ENCODE measurements at regions not wholly inside any gene's neighbourhood (a gene's known extent, or its start where the extent isn't known, plus 50 kb on each side); places are given as distances from the start of the nearest gene placed in this dataset.
A peak's percentile ranks its signal among the peaks of the same experiment; 100 is the strongest.

DNA sequence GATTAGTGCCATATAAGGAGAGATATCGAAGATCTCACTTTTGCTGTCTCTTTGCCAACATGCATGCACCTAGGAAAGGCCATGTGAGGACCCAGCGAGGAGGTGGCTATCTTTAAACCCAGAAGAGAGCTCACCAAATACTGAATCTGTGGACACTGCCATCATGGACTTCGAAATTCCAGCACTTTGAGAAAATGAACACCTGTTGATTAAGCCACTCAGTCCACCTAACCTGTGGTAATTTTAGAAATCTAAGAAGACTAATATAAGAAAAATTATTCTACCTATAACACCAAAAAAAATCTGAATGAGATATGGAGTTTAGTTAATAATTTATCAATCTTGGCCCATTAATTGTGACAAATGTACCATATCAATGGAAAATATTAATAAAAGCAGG, 193.6 kb upstream of the CARD18 start:
- no peak for DNase-seq (ENCODE audit: low read depth)

DNA sequence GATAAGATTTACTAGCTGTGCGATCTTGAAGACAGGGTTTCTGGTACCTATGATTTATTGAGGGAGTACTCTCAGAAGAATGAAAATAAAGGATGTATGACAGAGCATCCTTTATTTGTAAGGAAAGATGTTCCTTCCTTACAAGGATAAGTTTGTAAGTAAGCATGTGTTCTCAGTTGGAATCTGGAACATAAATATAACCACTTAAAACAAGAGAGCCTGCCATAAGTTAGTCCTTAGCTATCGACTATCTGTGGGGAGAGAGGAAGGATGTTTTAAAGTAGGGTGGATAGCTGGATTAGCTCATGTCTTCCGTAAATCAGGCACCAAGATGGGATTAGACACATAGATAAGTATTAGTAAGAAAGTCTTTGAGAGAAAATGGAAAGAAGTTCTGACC, 192.6 kb upstream of the CARD18 start:
- no peak for DNase-seq (ENCODE audit: low read depth)

- no peak for DNase-seq (ENCODE audit: low read depth)
Measured at GRCh38 chr11:105328061-105328460, 188.5 kb upstream of the CARD18 start.

GRCh38 chr11:105324156-105324555, 184.6 kb upstream of the CARD18 start:
- no peak for DNase-seq (ENCODE audit: low read depth)

- DNase-seq (ENCODE audit: low read depth): no peak
Measured at GRCh38 chr11:105321696-105322095, 182.1 kb upstream of the CARD18 start.

GRCh38 chr11:105315287-105315686, 175.7 kb upstream of the CARD18 start:
- DNase-seq (ENCODE audit: low read depth): no peak

DNA sequence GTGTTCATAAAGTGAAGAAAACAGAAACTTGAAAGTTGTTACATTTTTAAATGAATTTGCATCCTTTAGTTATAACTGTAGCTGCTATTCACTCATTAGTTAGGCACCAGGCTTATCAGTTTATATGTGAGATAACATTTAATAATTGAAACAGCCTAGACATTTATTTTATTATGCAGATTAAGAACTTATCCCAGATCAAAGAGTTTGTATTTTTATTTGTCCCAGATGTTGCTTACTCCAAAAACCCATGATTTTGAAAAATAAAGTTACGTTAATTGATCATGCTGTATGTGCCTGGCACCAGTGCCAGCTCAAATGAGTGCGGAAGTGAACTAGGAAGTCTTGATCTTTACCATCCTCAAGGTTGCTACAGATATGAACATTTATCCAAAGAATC, 172.7 kb upstream of the CARD18 start:
- no peak for DNase-seq (ENCODE audit: low read depth)

DNA sequence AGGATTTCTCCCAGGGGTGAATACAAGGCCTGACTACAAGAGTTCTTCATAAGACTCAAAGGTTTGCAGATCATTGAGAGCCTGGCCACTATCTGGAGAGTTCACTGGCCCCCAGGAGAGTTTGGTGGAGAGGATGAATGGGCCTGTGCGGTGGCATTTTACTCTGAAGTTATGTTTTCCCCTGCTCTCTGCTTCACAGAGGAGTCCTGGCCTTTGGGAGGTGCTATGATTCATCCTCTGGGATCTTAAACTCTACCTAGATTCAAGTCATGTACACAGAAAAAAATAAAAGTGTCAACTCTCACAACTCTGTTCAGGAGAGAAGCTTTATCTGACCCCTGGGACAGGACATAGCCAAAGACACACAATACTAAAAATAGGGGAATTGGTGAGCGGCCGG, 159.1 kb upstream of the CARD18 start:
- DNase-seq (ENCODE audit: low read depth): peak; percentile 17

DNA sequence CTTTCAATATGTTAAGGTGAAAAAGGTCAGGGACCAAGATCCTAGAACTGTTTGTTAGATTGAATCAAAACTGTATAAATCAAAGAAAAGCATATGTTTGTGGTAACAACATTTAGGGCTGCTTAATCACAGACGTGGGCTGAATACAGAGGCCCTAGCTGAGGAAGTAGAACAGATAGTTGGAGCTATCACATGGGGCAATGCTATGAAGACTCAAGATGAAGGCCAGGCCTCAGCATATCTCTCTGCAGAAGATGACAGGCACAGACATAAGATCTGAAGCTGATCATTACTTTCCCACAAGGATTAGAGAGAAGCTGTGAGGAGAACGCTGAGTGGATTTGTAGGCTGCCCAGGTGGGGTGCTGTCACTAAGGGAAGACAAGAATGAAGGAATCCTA, 158.6 kb upstream of the CARD18 start:
- no peak for DNase-seq (ENCODE audit: low read depth)

DNA sequence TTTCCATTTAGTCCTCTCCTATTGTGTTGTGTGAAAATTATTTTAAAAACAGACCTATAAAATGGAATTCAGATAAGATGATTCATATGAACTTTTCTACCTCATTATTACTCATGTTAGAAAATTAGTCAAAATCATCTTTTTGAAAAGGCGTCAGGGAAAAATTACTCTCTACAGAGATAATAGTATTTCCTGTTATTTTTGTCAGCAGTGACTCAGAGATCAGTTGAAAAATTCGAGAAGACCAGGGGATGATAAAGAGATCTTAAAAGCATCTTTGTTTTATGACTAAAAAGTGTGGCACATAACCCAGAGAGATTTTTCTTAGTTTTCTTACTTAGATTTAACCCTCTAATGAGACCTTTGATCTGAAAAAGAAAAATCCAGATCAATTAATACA, 157.9 kb upstream of the CARD18 start:
- peak; percentile 62 for DNase-seq (ENCODE audit: low read depth)

DNA sequence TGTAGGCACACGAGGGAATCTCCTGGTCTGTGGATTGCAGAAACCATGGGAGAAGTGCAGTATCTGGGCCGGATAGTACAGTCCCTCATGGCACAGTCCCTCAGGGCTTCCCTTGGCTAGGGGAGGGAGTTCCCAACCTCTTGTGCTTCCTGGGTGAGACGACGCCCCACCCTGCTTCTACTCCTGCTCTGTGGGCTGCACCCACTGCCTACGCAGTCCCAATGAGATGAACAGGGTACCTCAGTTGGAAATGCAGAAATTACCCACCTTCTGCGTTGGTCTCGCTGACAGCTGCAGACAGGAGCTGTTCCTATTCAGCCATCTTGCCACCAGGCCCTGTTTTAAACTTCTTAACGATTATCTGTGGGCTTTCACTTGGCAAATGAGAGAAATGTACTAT, 157.2 kb upstream of the CARD18 start:
- DNase-seq (ENCODE audit: low read depth): no peak

DNA sequence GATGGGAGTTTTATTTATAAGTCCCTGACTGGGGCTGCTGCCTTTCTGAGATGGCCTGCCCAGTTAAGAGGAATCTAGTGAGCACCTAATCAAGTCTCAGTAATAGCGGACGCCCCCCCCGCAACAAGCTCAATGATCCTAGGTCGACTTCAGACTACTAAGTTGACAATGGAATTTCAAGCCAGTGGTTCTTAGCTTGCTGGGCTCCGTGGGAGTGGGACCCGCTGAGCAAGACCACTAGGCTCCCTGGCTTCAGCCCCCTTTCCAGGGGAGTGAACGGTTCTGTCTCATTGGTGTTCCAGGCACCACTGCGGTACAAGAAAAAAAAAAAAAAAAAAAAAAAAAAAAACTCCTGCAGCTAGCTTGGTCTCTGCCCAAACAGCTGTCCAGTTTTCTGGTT, 156.8 kb upstream of the CARD18 start:
- DNase-seq (ENCODE audit: low read depth): no peak

GRCh38 chr11:105282658-105283057, 143.1 kb upstream of the CARD18 start:
- DNase-seq (ENCODE audit: low read depth): no peak

DNA sequence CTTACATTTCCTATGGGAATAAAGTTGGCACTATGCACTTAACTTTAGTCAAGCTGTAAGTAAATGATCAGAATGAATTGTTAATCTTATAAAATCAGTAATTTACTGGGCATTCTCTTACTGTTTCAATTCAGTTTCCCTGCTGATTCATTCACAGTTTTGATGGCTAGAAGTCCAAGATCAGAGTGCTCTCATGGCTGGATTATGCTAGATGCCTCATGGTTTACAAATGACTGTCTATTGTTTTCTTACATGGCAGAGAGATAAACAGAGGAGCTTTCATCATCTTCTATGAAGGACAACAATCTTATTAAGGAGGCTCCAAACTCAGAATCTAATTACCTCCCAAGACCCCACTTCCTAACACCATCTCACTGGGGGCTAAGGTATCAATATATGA, 135.1 kb upstream of the CARD18 start:
- DNase-seq (ENCODE audit: low read depth): no peak

- no peak for DNase-seq (ENCODE audit: low read depth)
Measured at GRCh38 chr11:105273660-105274280, 134.2 kb upstream of the CARD18 start.

GRCh38 chr11:105269862-105270261, 130.3 kb upstream of the CARD18 start:
- no peak for DNase-seq (ENCODE audit: low read depth)

GRCh38 chr11:105268404-105269062, 129.0 kb upstream of the CARD18 start:
- DNase-seq (ENCODE audit: low read depth): no peak

GRCh38 chr11:105265845-105266244, 126.3 kb upstream of the CARD18 start:
- DNase-seq (ENCODE audit: low read depth): peak; percentile 50

- DNase-seq (ENCODE audit: low read depth): no peak
Measured at GRCh38 chr11:105260976-105261375, 121.4 kb upstream of the CARD18 start.

- DNase-seq (ENCODE audit: low read depth): no peak
Measured at GRCh38 chr11:105245781-105246315, 106.3 kb upstream of the CARD18 start.

GRCh38 chr11:105244160-105244825, 104.7 kb upstream of the CARD18 start:
- peak; percentile 91 for DNase-seq (ENCODE audit: low read depth)

- DNase-seq (ENCODE audit: low read depth): no peak
Measured at GRCh38 chr11:105241136-105241535, 101.6 kb upstream of the CARD18 start.

DNA sequence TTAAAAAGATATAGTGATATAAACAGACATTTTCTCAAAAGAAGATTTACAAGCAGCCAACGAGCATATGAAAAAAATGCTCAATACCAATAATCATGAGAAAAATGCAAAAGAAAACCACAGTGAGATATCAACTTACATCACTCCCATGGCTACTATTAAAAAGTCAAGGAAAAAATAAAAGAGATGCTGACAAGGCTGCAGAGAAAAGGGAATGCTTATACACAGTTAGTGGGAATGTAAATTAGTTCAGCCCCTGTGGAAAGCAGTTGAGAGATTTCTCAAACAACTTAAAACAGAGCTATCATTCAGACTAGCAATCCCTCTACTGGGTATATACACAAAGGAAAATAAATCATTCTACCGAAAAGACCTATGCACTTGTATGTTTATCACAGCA, 97.1 kb upstream of the CARD18 start:
- DNase-seq (ENCODE audit: low read depth): peak; percentile 18

All from HT1080 (cell line).